MM.1S (cell line): ENCODE measurements at regions not wholly inside any gene's neighbourhood (a gene's known extent, or its start where the extent isn't known, plus 50 kb on each side); places are given as distances from the start of the nearest gene placed in this dataset.

Experiments used
- DNase-seq: peaks from one replicate; pipeline ENCODE4 v3.0.0-alpha.2; 2015
- H2AFZ ChIP-seq: fragments of 300-600 bp; sonication (generic); 2 replicates; pipeline ENCODE4 v1.6.0; 2016; ENCODE audit warnings: antibody characterized with exemption, low read length
- H3F3A ChIP-seq: fragments of 300-600 bp; sonication (generic); 2 replicates; pipeline ENCODE4 v1.6.1; 2016; ENCODE audit warnings: mild to moderate bottlenecking, antibody characterized with exemption, low read length, moderate library complexity, mixed read lengths; ENCODE audit not compliant: insufficient read depth
- H3K27ac ChIP-seq: fragments of 300-600 bp; sonication (generic); 2 replicates; pipeline ENCODE4 v1.5.1; 2016; ENCODE audit warnings: mild to moderate bottlenecking, low read length
- H3K27me3 ChIP-seq: fragments of 300-600 bp; sonication (generic); replicated peaks from 2 replicates; pipeline ENCODE4 v1.6.0; 2016; ENCODE audit warnings: low read length; ENCODE audit not compliant: insufficient read depth
- H3K36me3 ChIP-seq: fragments of 300-600 bp; sonication (generic); replicated peaks from 2 replicates; pipeline ENCODE4 v1.6.1; 2016; ENCODE audit warnings: mild to moderate bottlenecking, low read length, mixed read lengths; ENCODE audit not compliant: insufficient read depth
- H3K4me1 ChIP-seq: fragments of 300-600 bp; sonication (generic); 2 replicates; pipeline ENCODE4 v1.6.1; 2016; ENCODE audit warnings: low read length, mixed read lengths
- H3K4me2 ChIP-seq: fragments of 300-600 bp; sonication (generic); 2 replicates; pipeline ENCODE4 v1.6.0; 2016; ENCODE audit warnings: low read depth, low read length
- H3K4me3 ChIP-seq: fragments of 300-600 bp; sonication (generic); 2 replicates; pipeline ENCODE4 v1.5.1; 2016; ENCODE audit warnings: low read length, mixed read lengths
- H3K79me2 ChIP-seq: fragments of 300-600 bp; sonication (generic); 2 replicates; pipeline ENCODE4 v1.6.1; 2016; ENCODE audit warnings: mixed run types, low read length, mixed read lengths
- H3K9ac ChIP-seq: fragments of 300-600 bp; sonication (generic); 2 replicates; pipeline ENCODE4 v1.6.1; 2016; ENCODE audit warnings: low read length, mixed read lengths
- H3K9me2 ChIP-seq: fragments of 300-600 bp; sonication (generic); replicated peaks from 2 replicates; pipeline ENCODE4 v1.6.1; 2016; ENCODE audit warnings: mild to moderate bottlenecking, low read length, mixed read lengths; ENCODE audit not compliant: insufficient read depth
- H3K9me3 ChIP-seq: fragments of 300-600 bp; sonication (generic); replicated peaks from 2 replicates; pipeline ENCODE4 v1.6.1; 2016; ENCODE audit warnings: mild to moderate bottlenecking, low read length, mixed read lengths; ENCODE audit not compliant: insufficient read depth
- H4K20me1 ChIP-seq: fragments of 300-600 bp; sonication (generic); 2 replicates; pipeline ENCODE4 v1.6.1; 2016; ENCODE audit warnings: mild to moderate bottlenecking, low read length, moderate library complexity, mixed read lengths; ENCODE audit not compliant: insufficient read depth
- CTCF ChIP-seq: fragments of 300-600 bp; sonication (generic); IDR thresholded peaks from 2 replicates; pipeline ENCODE4 v1.5.1; 2016; ENCODE audit warnings: antibody characterized with exemption, low read length, mixed read lengths
- EZH2 ChIP-seq: fragments of 300-600 bp; sonication (generic); optimal IDR thresholded peaks from 2 replicates; pipeline ENCODE3; 2017; ENCODE audit warnings: low read depth, mild to moderate bottlenecking, antibody characterized with exemption, low read length, mixed read lengths
- EZH2phosphoT487 ChIP-seq: fragments of 300-600 bp; sonication (generic); IDR thresholded peaks from 2 replicates; pipeline ENCODE4 v1.6.1; 2018; ENCODE audit warnings: antibody characterized with exemption, low read length

GRCh38 chr13:109595471-109595870 is 190.9 kb downstream of the IRS2 start:
- H3K4me2 ChIP-seq: no peak overlapping the region
- no peaks in the 10 kb centered on the region for H3K4me1 ChIP-seq
- no peaks in the 10 kb centered on the region for H3K79me2 ChIP-seq
- no peak overlapping the region for H3K4me3 ChIP-seq
- no peak overlapping the region for H3K27ac ChIP-seq
- no peaks in the 10 kb centered on the region for H3K27me3 ChIP-seq
- H3F3A ChIP-seq: no peaks in the 10 kb centered on the region
- H3K9me2 ChIP-seq: no peaks in the 10 kb centered on the region
- DNase-seq: no peak
- TF ChIP-seq EZH2 (no peak), EZH2phosphoT487 (no peak), CTCF (no peak)
- no peaks in the 10 kb centered on the region for H4K20me1 ChIP-seq
- no peak overlapping the region for H3K9ac ChIP-seq
- H3K36me3 ChIP-seq: no peaks in the 10 kb centered on the region
- H2AFZ ChIP-seq: no peak overlapping the region
- no peaks in the 10 kb centered on the region for H3K9me3 ChIP-seq

- no peak for TF ChIP-seq EZH2
- TF ChIP-seq EZH2phosphoT487: no peak
- TF ChIP-seq CTCF: no peak
- H3K9ac ChIP-seq: no peak overlapping the region
- no peaks in the 10 kb centered on the region for H3K9me3 ChIP-seq
These were observed 193.2 kb downstream of the IRS2 start for GRCh38 chr13:109593230-109593629.

GRCh38 chr13:109592770-109593169 is 193.6 kb downstream of the IRS2 start:
- no peaks in the 10 kb centered on the region for H3K4me1 ChIP-seq
- DNase-seq: no peak
- no peak overlapping the region for H2AFZ ChIP-seq
- H3K36me3 ChIP-seq: no peaks in the 10 kb centered on the region
- no peak for TF ChIP-seq EZH2
- no peak for TF ChIP-seq CTCF
- no peaks in the 10 kb centered on the region for H3K27me3 ChIP-seq
- H3K4me3 ChIP-seq: no peak overlapping the region
- no peaks in the 10 kb centered on the region for H3K79me2 ChIP-seq
- no peak overlapping the region for H3K27ac ChIP-seq
- H3F3A ChIP-seq: no peaks in the 10 kb centered on the region
- no peak overlapping the region for H3K9ac ChIP-seq
- no peaks in the 10 kb centered on the region for H4K20me1 ChIP-seq
- H3K9me3 ChIP-seq: no peaks in the 10 kb centered on the region
- H3K4me2 ChIP-seq: no peak overlapping the region
- H3K9me2 ChIP-seq: no peaks in the 10 kb centered on the region

More at GRCh38 chr13:109593230-109593629, 193.2 kb downstream of the IRS2 start:
- Histone ChIP-seq H3K27ac (no peak overlapping the region), H3K79me2 (no peaks in the 10 kb centered on the region), H3K4me1 (no peaks in the 10 kb centered on the region), H3K36me3 (no peaks in the 10 kb centered on the region), H3K4me2 (no peak overlapping the region), H2AFZ (no peak overlapping the region), H3K4me3 (no peak overlapping the region), H3K27me3 (no peaks in the 10 kb centered on the region), H3K9me2 (no peaks in the 10 kb centered on the region), H3F3A (no peaks in the 10 kb centered on the region), H4K20me1 (no peaks in the 10 kb centered on the region)
- DNase-seq: no peak
